ENCODE measurements at regions not wholly inside any gene's neighbourhood (a gene's known extent, or its start where the extent isn't known, plus 50 kb on each side); places are given as distances from the start of the nearest gene placed in this dataset.

DNA sequence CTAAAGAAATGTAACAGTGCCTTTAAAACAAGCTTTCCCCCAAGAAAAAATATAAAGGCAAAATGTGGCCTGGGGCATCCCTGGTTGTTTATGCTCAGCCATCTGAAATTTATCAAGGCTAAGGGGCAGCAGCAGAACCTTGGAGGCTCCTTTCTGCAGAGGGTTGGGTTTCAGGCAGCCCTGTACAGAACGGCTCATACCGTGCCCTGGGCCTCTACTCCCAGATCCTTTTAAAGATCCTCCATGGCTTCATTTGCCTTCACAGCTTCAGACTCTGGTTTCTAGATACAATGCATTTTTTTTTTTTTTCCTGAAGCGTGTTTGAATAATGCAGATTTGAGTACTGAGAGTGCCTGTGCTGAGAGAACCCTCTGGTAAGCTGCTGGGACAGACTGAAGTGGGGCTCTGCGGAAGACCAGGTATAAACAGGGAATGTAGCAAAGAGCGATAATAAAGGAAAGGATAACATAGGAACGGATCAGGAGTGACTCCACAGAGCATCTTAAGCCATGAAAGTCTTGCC lies 172.7 kb downstream of the DIRAS2 start:
- TF ChIP-seq, protein P1, sequence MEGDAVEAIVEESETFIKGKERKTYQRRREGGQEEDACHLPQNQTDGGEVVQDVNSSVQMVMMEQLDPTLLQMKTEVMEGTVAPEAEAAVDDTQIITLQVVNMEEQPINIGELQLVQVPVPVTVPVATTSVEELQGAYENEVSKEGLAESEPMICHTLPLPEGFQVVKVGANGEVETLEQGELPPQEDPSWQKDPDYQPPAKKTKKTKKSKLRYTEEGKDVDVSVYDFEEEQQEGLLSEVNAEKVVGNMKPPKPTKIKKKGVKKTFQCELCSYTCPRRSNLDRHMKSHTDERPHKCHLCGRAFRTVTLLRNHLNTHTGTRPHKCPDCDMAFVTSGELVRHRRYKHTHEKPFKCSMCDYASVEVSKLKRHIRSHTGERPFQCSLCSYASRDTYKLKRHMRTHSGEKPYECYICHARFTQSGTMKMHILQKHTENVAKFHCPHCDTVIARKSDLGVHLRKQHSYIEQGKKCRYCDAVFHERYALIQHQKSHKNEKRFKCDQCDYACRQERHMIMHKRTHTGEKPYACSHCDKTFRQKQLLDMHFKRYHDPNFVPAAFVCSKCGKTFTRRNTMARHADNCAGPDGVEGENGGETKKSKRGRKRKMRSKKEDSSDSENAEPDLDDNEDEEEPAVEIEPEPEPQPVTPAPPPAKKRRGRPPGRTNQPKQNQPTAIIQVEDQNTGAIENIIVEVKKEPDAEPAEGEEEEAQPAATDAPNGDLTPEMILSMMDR (optimal IDR thresholded peaks at IDR 0.05 in 1 of 3, IDR thresholded peaks at IDR 0.05 in 1 of 3, conservative IDR thresholded peaks at IDR 0.05 in 1 of 3; ENCODE audit: extremely low read depth in 1 of 3, insufficient read depth in 2 of 3, low read length in 3 of 3): no peak
- TF ChIP-seq EZH2 (IDR thresholded peaks at IDR 0.05; ENCODE audit: low read length): no peak

Data from keratinocyte (primary cell).